ENCODE measurements at regions not wholly inside any gene's neighbourhood (a gene's known extent, or its start where the extent isn't known, plus 50 kb on each side); places are given as distances from the start of the nearest gene placed in this dataset.

GRCh38 chr16:79480056-79480455, 120.5 kb downstream of the MAF start:
- no peaks in the 10 kb centered on the region for H3K27me3 ChIP-seq (ENCODE audit: control insufficient read depth, insufficient read depth, low read length)
- ChIA-PET CTCF (no interaction called here), POLR2A (no interaction called here)
- in situ Hi-C loops (cut with HindIII; ENCODE audit: low pct_unique_long_range_greater_than_20kb, low sequenced_read_pairs): no loop called here
- ATAC-seq (no peak), DNase-seq (ENCODE audit: low read depth, low spot score) (no peak)
- no peaks in the 10 kb centered on the region for H3K36me3 ChIP-seq (ENCODE audit: control insufficient read depth, insufficient read depth, low read length)
- BruUV-seq (replicated peaks): no TSS peak
- no peak for TF ChIP-seq SIN3A (IDR thresholded peaks at IDR 0.05; ENCODE audit: borderline replicate concordance, insufficient read depth, low read depth, low read length)
- TF ChIP-seq TCF7L2 (IDR thresholded peaks at IDR 0.05; ENCODE audit: low read depth, low read length): no peak
- TF ChIP-seq POLR2AphosphoS5 (IDR thresholded peaks at IDR 0.05; ENCODE audit: low read depth, low read length): no peak
- TF ChIP-seq, protein P1, sequence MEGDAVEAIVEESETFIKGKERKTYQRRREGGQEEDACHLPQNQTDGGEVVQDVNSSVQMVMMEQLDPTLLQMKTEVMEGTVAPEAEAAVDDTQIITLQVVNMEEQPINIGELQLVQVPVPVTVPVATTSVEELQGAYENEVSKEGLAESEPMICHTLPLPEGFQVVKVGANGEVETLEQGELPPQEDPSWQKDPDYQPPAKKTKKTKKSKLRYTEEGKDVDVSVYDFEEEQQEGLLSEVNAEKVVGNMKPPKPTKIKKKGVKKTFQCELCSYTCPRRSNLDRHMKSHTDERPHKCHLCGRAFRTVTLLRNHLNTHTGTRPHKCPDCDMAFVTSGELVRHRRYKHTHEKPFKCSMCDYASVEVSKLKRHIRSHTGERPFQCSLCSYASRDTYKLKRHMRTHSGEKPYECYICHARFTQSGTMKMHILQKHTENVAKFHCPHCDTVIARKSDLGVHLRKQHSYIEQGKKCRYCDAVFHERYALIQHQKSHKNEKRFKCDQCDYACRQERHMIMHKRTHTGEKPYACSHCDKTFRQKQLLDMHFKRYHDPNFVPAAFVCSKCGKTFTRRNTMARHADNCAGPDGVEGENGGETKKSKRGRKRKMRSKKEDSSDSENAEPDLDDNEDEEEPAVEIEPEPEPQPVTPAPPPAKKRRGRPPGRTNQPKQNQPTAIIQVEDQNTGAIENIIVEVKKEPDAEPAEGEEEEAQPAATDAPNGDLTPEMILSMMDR (IDR thresholded peaks at IDR 0.05): no peak
- TF ChIP-seq, protein P2, sequence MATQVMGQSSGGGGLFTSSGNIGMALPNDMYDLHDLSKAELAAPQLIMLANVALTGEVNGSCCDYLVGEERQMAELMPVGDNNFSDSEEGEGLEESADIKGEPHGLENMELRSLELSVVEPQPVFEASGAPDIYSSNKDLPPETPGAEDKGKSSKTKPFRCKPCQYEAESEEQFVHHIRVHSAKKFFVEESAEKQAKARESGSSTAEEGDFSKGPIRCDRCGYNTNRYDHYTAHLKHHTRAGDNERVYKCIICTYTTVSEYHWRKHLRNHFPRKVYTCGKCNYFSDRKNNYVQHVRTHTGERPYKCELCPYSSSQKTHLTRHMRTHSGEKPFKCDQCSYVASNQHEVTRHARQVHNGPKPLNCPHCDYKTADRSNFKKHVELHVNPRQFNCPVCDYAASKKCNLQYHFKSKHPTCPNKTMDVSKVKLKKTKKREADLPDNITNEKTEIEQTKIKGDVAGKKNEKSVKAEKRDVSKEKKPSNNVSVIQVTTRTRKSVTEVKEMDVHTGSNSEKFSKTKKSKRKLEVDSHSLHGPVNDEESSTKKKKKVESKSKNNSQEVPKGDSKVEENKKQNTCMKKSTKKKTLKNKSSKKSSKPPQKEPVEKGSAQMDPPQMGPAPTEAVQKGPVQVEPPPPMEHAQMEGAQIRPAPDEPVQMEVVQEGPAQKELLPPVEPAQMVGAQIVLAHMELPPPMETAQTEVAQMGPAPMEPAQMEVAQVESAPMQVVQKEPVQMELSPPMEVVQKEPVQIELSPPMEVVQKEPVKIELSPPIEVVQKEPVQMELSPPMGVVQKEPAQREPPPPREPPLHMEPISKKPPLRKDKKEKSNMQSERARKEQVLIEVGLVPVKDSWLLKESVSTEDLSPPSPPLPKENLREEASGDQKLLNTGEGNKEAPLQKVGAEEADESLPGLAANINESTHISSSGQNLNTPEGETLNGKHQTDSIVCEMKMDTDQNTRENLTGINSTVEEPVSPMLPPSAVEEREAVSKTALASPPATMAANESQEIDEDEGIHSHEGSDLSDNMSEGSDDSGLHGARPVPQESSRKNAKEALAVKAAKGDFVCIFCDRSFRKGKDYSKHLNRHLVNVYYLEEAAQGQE (IDR thresholded peaks at IDR 0.05; ENCODE audit: insufficient read depth in 1 of 2, low read depth in 2 of 2, low read length in 1 of 2): no peak
- H3K4me3 ChIP-seq (ENCODE audit: low read depth in 2 of 2, low read length in 2 of 2): no peak overlapping the region
- intact Hi-C loops (cut with micrococcal nuclease; ENCODE audit: unreplicated experiment): no loop called here
- H3K27ac ChIP-seq (ENCODE audit: low read length): no peak overlapping the region
- no peaks in the 10 kb centered on the region for H3K9me3 ChIP-seq (ENCODE audit: control insufficient read depth, insufficient read depth, low read depth, low read length)
- no peaks in the 10 kb centered on the region for H3K4me1 ChIP-seq (ENCODE audit: control insufficient read depth, insufficient read depth, low read length)

- no peak overlapping the region for H3K4me3 ChIP-seq (ENCODE audit: low read depth in 2 of 2, low read length in 2 of 2)
- no peaks in the 10 kb centered on the region for H3K27me3 ChIP-seq (ENCODE audit: control insufficient read depth, insufficient read depth, low read length)
- no peaks in the 10 kb centered on the region for H3K36me3 ChIP-seq (ENCODE audit: control insufficient read depth, insufficient read depth, low read length)
- ChIA-PET POLR2A (no interaction called here), CTCF (no interaction called here)
- no peak overlapping the region for H3K27ac ChIP-seq (ENCODE audit: low read length)
- DNase-seq (ENCODE audit: low read depth, low spot score) (no peak), ATAC-seq (no peak)
- intact Hi-C loops (cut with micrococcal nuclease; ENCODE audit: unreplicated experiment) (no loop called here), in situ Hi-C loops (cut with HindIII; ENCODE audit: low pct_unique_long_range_greater_than_20kb, low sequenced_read_pairs) (no loop called here)
- BruUV-seq (replicated peaks): no TSS peak
- no peaks in the 10 kb centered on the region for H3K4me1 ChIP-seq (ENCODE audit: control insufficient read depth, insufficient read depth, low read length)
- TF ChIP-seq TCF7L2 (IDR thresholded peaks at IDR 0.05; ENCODE audit: low read depth, low read length): no peak
- TF ChIP-seq SIN3A (IDR thresholded peaks at IDR 0.05; ENCODE audit: borderline replicate concordance, insufficient read depth, low read depth, low read length): no peak
- TF ChIP-seq, protein P1 (IDR thresholded peaks at IDR 0.05): no peak
- TF ChIP-seq, protein P2 (IDR thresholded peaks at IDR 0.05; ENCODE audit: insufficient read depth in 1 of 2, low read depth in 2 of 2, low read length in 1 of 2): no peak
- TF ChIP-seq POLR2AphosphoS5 (IDR thresholded peaks at IDR 0.05; ENCODE audit: low read depth, low read length): no peak
- H3K9me3 ChIP-seq (ENCODE audit: control insufficient read depth, insufficient read depth, low read depth, low read length): no peaks in the 10 kb centered on the region
Measured at GRCh38 chr16:79476580-79476979, 124.0 kb downstream of the MAF start.
